Right renal cortex interstitium (tissue), 3 donors: ENCODE measurements at regions not wholly inside any gene's neighbourhood (a gene's known extent, or its start where the extent isn't known, plus 50 kb on each side); places are given as distances from the start of the nearest gene placed in this dataset.

Experiments used
- DNase-seq, 3 donors: peaks; one replicate each; pipeline ENCODE4 v3.0.0-alpha.2; 2013; ENCODE audit warnings: low read depth in 3 of 3, low spot score in 2 of 3

GRCh38 chr4:151921386-151921785 lies 160.6 kb upstream of the GATB start:
- no peak for DNase-seq

- no peak for DNase-seq
Measured at GRCh38 chr4:151917145-151917734, 156.4 kb upstream of the GATB start.

GRCh38 chr4:151912632-151913031 lies 151.8 kb upstream of the GATB start:
- no peak for DNase-seq

GRCh38 chr4:151911970-151912369 lies 151.2 kb upstream of the GATB start:
- DNase-seq, result no peak

- no peak for DNase-seq
Measured at GRCh38 chr4:151908734-151909497, 148.1 kb upstream of the GATB start.

GRCh38 chr4:151908201-151908600 lies 147.4 kb upstream of the GATB start:
- no peak for DNase-seq

GRCh38 chr4:151906438-151906837 lies 145.6 kb upstream of the GATB start:
- DNase-seq, result no peak

- DNase-seq, result no peak
Measured at GRCh38 chr4:151905197-151905596, 144.4 kb upstream of the GATB start.

- DNase-seq, result no peak
Measured at GRCh38 chr4:151901631-151902030, 140.8 kb upstream of the GATB start.

- no peak for DNase-seq
Measured at GRCh38 chr4:151896880-151897279, 136.1 kb upstream of the GATB start.

- no peak for DNase-seq
Measured at GRCh38 chr4:151895671-151896070, 134.9 kb upstream of the GATB start.

GRCh38 chr4:151894246-151894645 lies 133.4 kb upstream of the GATB start:
- no peak for DNase-seq

GRCh38 chr4:151888367-151888866 lies 127.6 kb upstream of the GATB start:
- no peak for DNase-seq

- no peak for DNase-seq
Measured at GRCh38 chr4:151887816-151888180, 127.0 kb upstream of the GATB start.

GRCh38 chr4:151887031-151887815 lies 126.4 kb upstream of the GATB start:
- no peak for DNase-seq

GRCh38 chr4:151885123-151885522 lies 124.3 kb upstream of the GATB start:
- DNase-seq, result no peak

GRCh38 chr4:151883747-151884146 lies 122.9 kb upstream of the GATB start:
- no peak for DNase-seq

GRCh38 chr4:151882072-151882803 lies 121.4 kb upstream of the GATB start:
- no peak for DNase-seq

GRCh38 chr4:151879705-151880445 lies 119.1 kb upstream of the GATB start:
- no peak for DNase-seq

GRCh38 chr4:151876381-151876988 lies 115.7 kb upstream of the GATB start:
- no peak for DNase-seq
